Choroid plexus epithelial cell (primary cell): ENCODE measurements at regions not wholly inside any gene's neighbourhood (a gene's known extent, or its start where the extent isn't known, plus 50 kb on each side); places are given as distances from the start of the nearest gene placed in this dataset.

Experiments used
- DNase-seq: peaks from one replicate; pipeline ENCODE4 v3.0.0-alpha.2; 2010; ENCODE audit warnings: low read depth
- H3K4me3 ChIP-seq: 2 replicates; pipeline ENCODE4 v1.5.1; 2011; ENCODE audit warnings: low read depth, mild to moderate bottlenecking, control low read depth, low read length, moderate library complexity
- TF ChIP-seq, protein P1 (sequence below): conservative IDR thresholded peaks from 2 replicates; pipeline ENCODE4 v1.5.1; 2011; ENCODE audit warnings: low read depth, mild to moderate bottlenecking, control low read depth, inconsistent platforms, low read length, moderate library complexity

DNA sequence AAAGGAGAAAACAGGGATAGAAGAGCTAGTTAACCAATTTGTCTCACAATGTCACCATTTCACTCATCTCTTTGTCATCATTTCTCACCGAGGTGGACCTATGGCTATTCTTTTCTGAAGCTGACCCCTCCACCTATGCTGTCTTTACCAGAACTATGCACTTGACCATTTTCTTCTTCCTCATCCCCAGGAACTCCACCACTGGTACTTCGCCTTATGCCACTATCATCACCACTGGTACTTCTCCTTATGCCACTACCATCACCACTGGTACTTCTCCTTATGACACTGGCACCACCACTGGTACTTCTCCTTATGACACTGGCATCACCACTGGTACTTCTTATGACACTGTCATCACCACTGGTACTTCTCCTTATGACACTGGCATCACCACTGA lies 745.8 kb upstream of the CHAC2 start:
- H3K4me3 ChIP-seq: no peak overlapping the region
- DNase-seq: no peak

DNA sequence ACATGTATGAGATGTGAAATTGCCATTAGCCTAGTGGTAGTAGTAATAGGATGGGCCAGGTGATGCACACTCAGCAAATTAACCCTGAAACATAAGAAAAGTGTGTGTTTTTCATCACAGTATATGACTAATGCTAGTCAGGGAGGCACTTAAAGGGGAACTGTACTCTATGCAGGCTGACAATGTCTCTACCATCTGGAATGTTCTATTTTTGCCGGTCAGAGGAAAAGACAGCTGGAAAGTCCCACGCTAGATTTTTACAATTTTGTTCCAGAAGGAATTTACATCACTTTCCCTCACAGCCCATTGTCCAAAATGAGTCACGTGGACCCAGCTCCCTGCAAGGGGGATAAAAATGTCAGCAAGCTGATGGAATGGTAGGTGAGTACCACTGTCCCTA lies 746.3 kb upstream of the CHAC2 start:
- peak; percentile 52 for DNase-seq
- TF ChIP-seq, protein P1, sequence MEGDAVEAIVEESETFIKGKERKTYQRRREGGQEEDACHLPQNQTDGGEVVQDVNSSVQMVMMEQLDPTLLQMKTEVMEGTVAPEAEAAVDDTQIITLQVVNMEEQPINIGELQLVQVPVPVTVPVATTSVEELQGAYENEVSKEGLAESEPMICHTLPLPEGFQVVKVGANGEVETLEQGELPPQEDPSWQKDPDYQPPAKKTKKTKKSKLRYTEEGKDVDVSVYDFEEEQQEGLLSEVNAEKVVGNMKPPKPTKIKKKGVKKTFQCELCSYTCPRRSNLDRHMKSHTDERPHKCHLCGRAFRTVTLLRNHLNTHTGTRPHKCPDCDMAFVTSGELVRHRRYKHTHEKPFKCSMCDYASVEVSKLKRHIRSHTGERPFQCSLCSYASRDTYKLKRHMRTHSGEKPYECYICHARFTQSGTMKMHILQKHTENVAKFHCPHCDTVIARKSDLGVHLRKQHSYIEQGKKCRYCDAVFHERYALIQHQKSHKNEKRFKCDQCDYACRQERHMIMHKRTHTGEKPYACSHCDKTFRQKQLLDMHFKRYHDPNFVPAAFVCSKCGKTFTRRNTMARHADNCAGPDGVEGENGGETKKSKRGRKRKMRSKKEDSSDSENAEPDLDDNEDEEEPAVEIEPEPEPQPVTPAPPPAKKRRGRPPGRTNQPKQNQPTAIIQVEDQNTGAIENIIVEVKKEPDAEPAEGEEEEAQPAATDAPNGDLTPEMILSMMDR: no peak
- H3K4me3 ChIP-seq: no peak overlapping the region

More for the DNA sequence above, 745.8 kb upstream of the CHAC2 start:
- TF ChIP-seq, protein P1: no peak

DNA sequence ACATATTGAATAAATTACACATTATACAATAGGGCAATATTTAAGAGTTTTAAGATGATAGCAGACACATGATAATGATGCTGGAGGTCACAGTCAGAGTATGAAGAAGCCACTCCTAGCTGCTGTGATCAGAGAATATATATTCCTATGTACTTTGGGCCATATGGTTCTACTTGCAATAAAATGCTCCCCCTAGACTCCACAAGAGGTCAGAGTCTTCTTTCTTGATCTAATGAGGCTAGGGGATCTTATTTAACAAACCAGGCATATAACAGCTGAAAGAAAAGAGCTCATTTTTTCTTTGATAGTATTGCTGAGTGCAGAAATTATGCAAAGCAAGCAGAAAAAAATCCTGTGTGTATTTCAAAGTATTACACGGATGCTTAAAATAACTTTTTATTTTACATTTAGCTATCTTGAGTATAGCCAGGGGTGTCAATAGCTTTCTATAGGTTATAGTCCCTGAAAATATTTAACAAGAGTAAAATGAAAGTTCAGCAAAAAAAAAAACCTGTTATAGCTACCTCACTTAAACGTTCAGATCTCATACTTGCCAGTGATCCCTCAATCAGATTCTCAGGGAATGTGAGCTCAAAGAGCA lies 748.7 kb upstream of the CHAC2 start:
- no peak overlapping the region for H3K4me3 ChIP-seq
- DNase-seq: peak; percentile 35
- TF ChIP-seq, protein P1: peak; percentile 43

DNA sequence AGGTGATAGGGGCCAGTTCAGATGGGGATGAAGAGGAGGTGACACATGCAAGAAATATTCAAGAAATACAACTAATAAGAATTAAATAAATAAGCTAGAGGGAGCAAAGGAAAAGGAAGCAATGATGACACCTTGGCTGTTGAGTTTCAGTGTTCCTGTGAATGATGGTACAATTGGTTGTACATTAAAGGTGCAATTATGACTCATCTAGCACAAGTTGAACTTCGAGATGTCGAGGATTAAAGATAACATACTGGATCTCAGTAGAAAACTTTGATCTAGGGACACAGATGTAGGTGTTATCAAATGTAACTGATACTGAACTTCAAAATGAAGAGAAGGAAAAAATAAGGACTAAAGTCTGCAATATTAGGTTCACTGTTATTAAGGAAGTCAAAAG lies 760.6 kb upstream of the CHAC2 start:
- H3K4me3 ChIP-seq: no peak overlapping the region
- no peak for DNase-seq
- TF ChIP-seq, protein P1: no peak

DNA sequence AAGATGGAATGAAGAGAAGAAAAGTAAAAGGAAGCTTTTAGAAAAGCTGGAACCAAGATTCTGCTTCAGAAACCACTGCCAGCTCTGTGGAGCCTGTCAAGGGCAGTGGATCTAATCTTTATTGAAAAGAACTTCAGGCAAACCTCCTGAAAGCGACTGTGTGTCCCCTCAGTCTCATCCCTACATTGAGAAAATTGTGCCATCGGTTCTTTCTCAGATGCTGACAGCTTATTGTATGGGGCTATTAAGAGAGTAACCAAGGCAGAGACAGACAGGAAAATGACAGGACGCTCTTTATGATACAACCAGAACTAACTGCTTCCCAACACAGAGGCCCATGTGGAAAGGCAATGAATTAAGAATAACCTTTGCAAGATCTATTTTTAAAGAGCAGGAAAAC lies 763.2 kb upstream of the CHAC2 start:
- DNase-seq: no peak
- TF ChIP-seq, protein P1: no peak
- H3K4me3 ChIP-seq: no peak overlapping the region

DNA sequence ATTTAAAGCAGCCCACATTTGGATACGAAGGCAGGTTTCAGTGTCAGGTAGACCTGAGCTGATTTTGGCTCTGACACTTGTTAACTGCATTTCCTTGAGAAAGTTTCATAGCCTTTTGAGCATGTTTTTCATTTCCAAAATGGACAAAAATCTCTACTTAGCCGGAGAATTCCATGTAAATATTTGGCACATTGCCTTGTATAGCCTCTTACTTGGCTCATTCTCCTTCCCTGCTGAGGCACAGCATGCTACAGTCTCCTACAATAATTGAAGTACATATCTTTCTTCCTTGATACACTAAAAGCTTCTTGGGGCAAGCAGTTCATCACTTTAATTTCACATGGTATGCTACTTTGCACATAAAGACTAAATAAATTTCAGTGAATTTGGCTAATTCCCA lies 772.2 kb upstream of the CHAC2 start:
- TF ChIP-seq, protein P1: no peak
- peak; percentile 65 for DNase-seq
- no peak overlapping the region for H3K4me3 ChIP-seq
